ENCODE measurements at regions not wholly inside any gene's neighbourhood (a gene's known extent, or its start where the extent isn't known, plus 50 kb on each side); places are given as distances from the start of the nearest gene placed in this dataset.

- TF ChIP-seq CTCF (IDR thresholded peaks at IDR 0.05) = no peak
- no peak for TF ChIP-seq POLR2A (IDR thresholded peaks at IDR 0.05)
- no peak for TF ChIP-seq EP300 (IDR thresholded peaks at IDR 0.05)
These were observed 928.9 kb downstream of the TBC1D22A start for GRCh38 chr22:47691152-47691895.

Measured in tibial nerve (tissue), 4 donors.